ENCODE measurements at regions not wholly inside any gene's neighbourhood (a gene's known extent, or its start where the extent isn't known, plus 50 kb on each side); places are given as distances from the start of the nearest gene placed in this dataset.

DNA sequence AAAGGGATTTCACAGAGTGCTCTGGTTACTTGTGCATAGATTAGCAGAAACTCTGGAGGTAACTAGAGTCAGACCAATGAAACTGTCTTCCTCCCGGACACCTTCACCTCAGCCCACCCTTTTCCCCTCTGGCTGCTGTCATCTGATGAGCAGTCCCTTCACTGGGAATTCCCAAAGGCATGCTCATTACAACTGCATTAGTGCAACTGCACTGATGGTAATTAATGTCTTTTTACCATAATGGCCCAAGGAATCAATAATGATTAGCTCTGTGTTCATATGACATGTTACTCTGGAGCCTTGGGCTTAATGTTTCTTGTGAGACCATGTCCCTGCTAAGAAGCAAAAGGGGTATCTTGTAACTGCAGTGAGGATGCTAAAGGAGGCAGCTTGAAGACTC lies 304.5 kb downstream of the GRIN2B start:
- BruUV-seq (replicated peaks), result no TSS peak
- no peak overlapping the region for H3K27ac ChIP-seq (ENCODE audit: extremely low read length, insufficient read depth, low read length)
- in situ Hi-C loops (cut with HindIII; ENCODE audit: extremely low pct_ligation_motif_present, low pct_unique_long_range_greater_than_20kb), result no loop called here
- FAIRE-seq (no peak), DNase-seq (ENCODE audit: low spot score) (no peak), ATAC-seq (no peak)
- no peak overlapping the region for H3K4me3 ChIP-seq (replicated peaks in 1 of 3; ENCODE audit: insufficient read depth in 1 of 3, low read depth in 2 of 3, low read length in 3 of 3)
- no peaks in the 10 kb centered on the region for H3K9me3 ChIP-seq (ENCODE audit: low read length)
- H3K9ac ChIP-seq (ENCODE audit: insufficient read depth, low read depth, low read length), result no peak overlapping the region
- WGBS (ENCODE audit: low lambda C conversion rate), result 0% methylated on average over 1 of the region's 1 CpG
- no peak overlapping the region for H3K4me2 ChIP-seq (ENCODE audit: low read depth, low read length)
- H3K4me1 ChIP-seq (ENCODE audit: insufficient read depth, low read length), result no peaks in the 10 kb centered on the region
- ChIA-PET POLR2A (no interaction called here), CTCF (ENCODE audit: low intra/inter-chr PET ratio, low total read pairs) (no interaction called here)
- no peaks in the 10 kb centered on the region for H3K36me3 ChIP-seq (replicated peaks in 1 of 2; ENCODE audit: control insufficient read depth in 1 of 2, insufficient read depth in 2 of 2, low read length in 2 of 2)
- H3K27me3 ChIP-seq (ENCODE audit: control insufficient read depth in 1 of 2, insufficient read depth in 2 of 2, low read length in 2 of 2), result no peaks in the 10 kb centered on the region
- H4K20me1 ChIP-seq (ENCODE audit: insufficient read depth, low read length), result no peaks in the 10 kb centered on the region
- H2AFZ ChIP-seq (ENCODE audit: low read length), result no peak overlapping the region
- H3K79me2 ChIP-seq (ENCODE audit: insufficient read depth, low read length), result no peaks in the 10 kb centered on the region
- TF ChIP-seq ZNF782 (CRISPR knock-in tag; IDR thresholded peaks at IDR 0.05; ENCODE audit: borderline replicate concordance) (no peak), ZNF260 (CRISPR knock-in tag; IDR thresholded peaks at IDR 0.05; ENCODE audit: borderline replicate concordance, low read depth) (no peak), NKX3-1 (CRISPR knock-in tag; IDR thresholded peaks at IDR 0.05) (no peak), ZNF235 (CRISPR knock-in tag; IDR thresholded peaks at IDR 0.05; ENCODE audit: borderline replicate concordance) (no peak), EHMT2 (IDR thresholded peaks at IDR 0.05; ENCODE audit: borderline replicate concordance, low read depth, low read length) (no peak), ZNF124 (CRISPR knock-in tag; IDR thresholded peaks at IDR 0.05) (no peak), KDM6A (CRISPR knock-in tag; IDR thresholded peaks at IDR 0.05; ENCODE audit: low read depth) (no peak), ZNF75D (CRISPR knock-in tag; IDR thresholded peaks at IDR 0.05; ENCODE audit: borderline replicate concordance) (no peak), ZKSCAN1 (IDR thresholded peaks at IDR 0.05; ENCODE audit: low read length) (no peak), ATM (IDR thresholded peaks at IDR 0.05; ENCODE audit: borderline replicate concordance) (no peak), SOX5 (CRISPR knock-in tag; IDR thresholded peaks at IDR 0.05; ENCODE audit: borderline replicate concordance) (no peak), ZNF773 (CRISPR knock-in tag; IDR thresholded peaks at IDR 0.05; ENCODE audit: borderline replicate concordance) (no peak), ELF3 (CRISPR knock-in tag; IDR thresholded peaks at IDR 0.05) (no peak), KDM5A (IDR thresholded peaks at IDR 0.05; ENCODE audit: borderline replicate concordance, low read length) (no peak)
- TF ChIP-seq, protein P1, sequence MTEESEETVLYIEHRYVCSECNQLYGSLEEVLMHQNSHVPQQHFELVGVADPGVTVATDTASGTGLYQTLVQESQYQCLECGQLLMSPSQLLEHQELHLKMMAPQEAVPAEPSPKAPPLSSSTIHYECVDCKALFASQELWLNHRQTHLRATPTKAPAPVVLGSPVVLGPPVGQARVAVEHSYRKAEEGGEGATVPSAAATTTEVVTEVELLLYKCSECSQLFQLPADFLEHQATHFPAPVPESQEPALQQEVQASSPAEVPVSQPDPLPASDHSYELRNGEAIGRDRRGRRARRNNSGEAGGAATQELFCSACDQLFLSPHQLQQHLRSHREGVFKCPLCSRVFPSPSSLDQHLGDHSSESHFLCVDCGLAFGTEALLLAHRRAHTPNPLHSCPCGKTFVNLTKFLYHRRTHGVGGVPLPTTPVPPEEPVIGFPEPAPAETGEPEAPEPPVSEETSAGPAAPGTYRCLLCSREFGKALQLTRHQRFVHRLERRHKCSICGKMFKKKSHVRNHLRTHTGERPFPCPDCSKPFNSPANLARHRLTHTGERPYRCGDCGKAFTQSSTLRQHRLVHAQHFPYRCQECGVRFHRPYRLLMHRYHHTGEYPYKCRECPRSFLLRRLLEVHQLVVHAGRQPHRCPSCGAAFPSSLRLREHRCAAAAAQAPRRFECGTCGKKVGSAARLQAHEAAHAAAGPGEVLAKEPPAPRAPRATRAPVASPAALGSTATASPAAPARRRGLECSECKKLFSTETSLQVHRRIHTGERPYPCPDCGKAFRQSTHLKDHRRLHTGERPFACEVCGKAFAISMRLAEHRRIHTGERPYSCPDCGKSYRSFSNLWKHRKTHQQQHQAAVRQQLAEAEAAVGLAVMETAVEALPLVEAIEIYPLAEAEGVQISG (CRISPR knock-in tag; IDR thresholded peaks at IDR 0.05), result no peak
- TF ChIP-seq, protein P2, sequence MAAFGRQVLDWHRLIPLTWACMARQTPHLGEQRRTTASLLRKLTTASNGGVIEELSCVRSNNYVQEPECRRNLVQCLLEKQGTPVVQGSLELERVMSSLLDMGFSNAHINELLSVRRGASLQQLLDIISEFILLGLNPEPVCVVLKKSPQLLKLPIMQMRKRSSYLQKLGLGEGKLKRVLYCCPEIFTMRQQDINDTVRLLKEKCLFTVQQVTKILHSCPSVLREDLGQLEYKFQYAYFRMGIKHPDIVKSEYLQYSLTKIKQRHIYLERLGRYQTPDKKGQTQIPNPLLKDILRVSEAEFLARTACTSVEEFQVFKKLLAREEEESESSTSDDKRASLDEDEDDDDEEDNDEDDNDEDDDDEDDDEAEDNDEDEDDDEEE (CRISPR knock-in tag; IDR thresholded peaks at IDR 0.05), result no peak
- TF ChIP-seq, protein P3, sequence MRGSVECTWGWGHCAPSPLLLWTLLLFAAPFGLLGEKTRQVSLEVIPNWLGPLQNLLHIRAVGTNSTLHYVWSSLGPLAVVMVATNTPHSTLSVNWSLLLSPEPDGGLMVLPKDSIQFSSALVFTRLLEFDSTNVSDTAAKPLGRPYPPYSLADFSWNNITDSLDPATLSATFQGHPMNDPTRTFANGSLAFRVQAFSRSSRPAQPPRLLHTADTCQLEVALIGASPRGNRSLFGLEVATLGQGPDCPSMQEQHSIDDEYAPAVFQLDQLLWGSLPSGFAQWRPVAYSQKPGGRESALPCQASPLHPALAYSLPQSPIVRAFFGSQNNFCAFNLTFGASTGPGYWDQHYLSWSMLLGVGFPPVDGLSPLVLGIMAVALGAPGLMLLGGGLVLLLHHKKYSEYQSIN (CRISPR knock-in tag; IDR thresholded peaks at IDR 0.05; ENCODE audit: borderline replicate concordance), result no peak
- TF ChIP-seq, protein P4, sequence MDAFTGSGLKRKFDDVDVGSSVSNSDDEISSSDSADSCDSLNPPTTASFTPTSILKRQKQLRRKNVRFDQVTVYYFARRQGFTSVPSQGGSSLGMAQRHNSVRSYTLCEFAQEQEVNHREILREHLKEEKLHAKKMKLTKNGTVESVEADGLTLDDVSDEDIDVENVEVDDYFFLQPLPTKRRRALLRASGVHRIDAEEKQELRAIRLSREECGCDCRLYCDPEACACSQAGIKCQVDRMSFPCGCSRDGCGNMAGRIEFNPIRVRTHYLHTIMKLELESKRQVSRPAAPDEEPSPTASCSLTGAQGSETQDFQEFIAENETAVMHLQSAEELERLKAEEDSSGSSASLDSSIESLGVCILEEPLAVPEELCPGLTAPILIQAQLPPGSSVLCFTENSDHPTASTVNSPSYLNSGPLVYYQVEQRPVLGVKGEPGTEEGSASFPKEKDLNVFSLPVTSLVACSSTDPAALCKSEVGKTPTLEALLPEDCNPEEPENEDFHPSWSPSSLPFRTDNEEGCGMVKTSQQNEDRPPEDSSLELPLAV (CRISPR knock-in tag; conservative IDR thresholded peaks at IDR 0.05; ENCODE audit: low read depth), result no peak
- TF ChIP-seq, protein P5, sequence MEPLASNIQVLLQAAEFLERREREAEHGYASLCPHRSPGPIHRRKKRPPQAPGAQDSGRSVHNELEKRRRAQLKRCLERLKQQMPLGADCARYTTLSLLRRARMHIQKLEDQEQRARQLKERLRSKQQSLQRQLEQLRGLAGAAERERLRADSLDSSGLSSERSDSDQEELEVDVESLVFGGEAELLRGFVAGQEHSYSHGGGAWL (CRISPR knock-in tag; IDR thresholded peaks at IDR 0.05), result no peak
- intact Hi-C loops (cut with micrococcal nuclease; ENCODE audit: unreplicated experiment), result no loop called here

Measured in HepG2 (cell line).